ENCODE measurements at regions not wholly inside any gene's neighbourhood (a gene's known extent, or its start where the extent isn't known, plus 50 kb on each side); places are given as distances from the start of the nearest gene placed in this dataset.

DNA sequence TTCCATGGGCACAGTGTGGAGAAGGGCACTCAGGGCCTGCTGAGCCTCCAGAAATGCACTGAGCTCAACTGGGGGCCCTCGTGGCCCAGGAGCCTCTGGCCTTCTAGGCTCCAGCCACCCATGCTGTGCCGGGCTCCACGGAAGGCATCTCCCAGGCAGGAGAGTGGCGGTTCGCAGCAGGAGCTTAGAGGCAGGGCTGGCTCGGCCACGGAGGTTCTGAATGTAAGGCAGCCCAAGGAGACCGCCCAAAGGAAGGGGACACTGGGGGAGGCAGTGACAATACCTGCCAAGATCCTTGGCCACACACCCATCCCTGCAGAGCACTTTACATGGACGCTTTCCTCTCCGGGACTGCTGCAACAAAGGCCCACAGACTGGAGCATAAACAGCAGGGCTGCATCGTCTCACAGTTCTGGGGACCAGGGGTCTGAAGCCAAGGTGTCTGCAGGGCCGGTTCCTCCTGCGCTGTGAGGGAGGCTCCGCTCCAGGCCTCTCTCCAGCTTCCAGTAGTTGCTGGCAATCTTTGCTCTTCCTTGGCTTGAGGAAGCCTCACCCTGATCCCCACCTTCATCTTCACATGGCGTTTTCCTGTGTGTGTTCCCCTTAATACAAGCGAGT lies 128.2 kb upstream of the CDH4 start:
- TF ChIP-seq, protein P1, sequence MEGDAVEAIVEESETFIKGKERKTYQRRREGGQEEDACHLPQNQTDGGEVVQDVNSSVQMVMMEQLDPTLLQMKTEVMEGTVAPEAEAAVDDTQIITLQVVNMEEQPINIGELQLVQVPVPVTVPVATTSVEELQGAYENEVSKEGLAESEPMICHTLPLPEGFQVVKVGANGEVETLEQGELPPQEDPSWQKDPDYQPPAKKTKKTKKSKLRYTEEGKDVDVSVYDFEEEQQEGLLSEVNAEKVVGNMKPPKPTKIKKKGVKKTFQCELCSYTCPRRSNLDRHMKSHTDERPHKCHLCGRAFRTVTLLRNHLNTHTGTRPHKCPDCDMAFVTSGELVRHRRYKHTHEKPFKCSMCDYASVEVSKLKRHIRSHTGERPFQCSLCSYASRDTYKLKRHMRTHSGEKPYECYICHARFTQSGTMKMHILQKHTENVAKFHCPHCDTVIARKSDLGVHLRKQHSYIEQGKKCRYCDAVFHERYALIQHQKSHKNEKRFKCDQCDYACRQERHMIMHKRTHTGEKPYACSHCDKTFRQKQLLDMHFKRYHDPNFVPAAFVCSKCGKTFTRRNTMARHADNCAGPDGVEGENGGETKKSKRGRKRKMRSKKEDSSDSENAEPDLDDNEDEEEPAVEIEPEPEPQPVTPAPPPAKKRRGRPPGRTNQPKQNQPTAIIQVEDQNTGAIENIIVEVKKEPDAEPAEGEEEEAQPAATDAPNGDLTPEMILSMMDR (conservative IDR thresholded peaks at IDR 0.05; ENCODE audit: low read depth, low read length) = no peak
- TF ChIP-seq POLR2A (IDR thresholded peaks at IDR 0.05; ENCODE audit: low read depth, low read length) (no peak), CEBPB (IDR thresholded peaks at IDR 0.05; ENCODE audit: low read depth, low read length) (no peak), MAFK (IDR thresholded peaks at IDR 0.05; ENCODE audit: low read depth, low read length) (no peak), MXI1 (IDR thresholded peaks at IDR 0.05; ENCODE audit: borderline replicate concordance, low read depth, low read length) (no peak), RFX5 (IDR thresholded peaks at IDR 0.05; ENCODE audit: low read depth, low read length) (no peak), RAD21 (IDR thresholded peaks at IDR 0.05; ENCODE audit: low read length) (no peak), SMC3 (IDR thresholded peaks at IDR 0.05; ENCODE audit: low read depth, low read length) (no peak), CHD1 (IDR thresholded peaks at IDR 0.05; ENCODE audit: low read depth, low read length) (no peak), MAZ (IDR thresholded peaks at IDR 0.05; ENCODE audit: borderline replicate concordance, low read depth, low read length) (no peak), FOS (IDR thresholded peaks at IDR 0.05; ENCODE audit: low read depth, low read length) (no peak), RCOR1 (IDR thresholded peaks at IDR 0.05; ENCODE audit: insufficient replicate concordance, low read length) (no peak)
- TF ChIP-seq, protein P2, sequence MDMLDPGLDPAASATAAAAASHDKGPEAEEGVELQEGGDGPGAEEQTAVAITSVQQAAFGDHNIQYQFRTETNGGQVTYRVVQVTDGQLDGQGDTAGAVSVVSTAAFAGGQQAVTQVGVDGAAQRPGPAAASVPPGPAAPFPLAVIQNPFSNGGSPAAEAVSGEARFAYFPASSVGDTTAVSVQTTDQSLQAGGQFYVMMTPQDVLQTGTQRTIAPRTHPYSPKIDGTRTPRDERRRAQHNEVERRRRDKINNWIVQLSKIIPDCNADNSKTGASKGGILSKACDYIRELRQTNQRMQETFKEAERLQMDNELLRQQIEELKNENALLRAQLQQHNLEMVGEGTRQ (IDR thresholded peaks at IDR 0.05; ENCODE audit: low read depth, low read length) = no peak
- TF ChIP-seq, protein P3, sequence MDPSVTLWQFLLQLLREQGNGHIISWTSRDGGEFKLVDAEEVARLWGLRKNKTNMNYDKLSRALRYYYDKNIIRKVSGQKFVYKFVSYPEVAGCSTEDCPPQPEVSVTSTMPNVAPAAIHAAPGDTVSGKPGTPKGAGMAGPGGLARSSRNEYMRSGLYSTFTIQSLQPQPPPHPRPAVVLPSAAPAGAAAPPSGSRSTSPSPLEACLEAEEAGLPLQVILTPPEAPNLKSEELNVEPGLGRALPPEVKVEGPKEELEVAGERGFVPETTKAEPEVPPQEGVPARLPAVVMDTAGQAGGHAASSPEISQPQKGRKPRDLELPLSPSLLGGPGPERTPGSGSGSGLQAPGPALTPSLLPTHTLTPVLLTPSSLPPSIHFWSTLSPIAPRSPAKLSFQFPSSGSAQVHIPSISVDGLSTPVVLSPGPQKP (IDR thresholded peaks at IDR 0.05; ENCODE audit: borderline replicate concordance, low read depth, low read length) = no peak
